G401 (cell line): ENCODE measurements at regions not wholly inside any gene's neighbourhood (a gene's known extent, or its start where the extent isn't known, plus 50 kb on each side); places are given as distances from the start of the nearest gene placed in this dataset.
"Not testable (repeated sequence)": the region's sequence is repeated elsewhere in the genome, so short reads cannot be mapped to it uniquely, and the experiment has no call there.

ENCODE experiments used
- DNase-seq: peaks from one replicate; pipeline ENCODE4 v3.0.0-alpha.2; 2015; ENCODE audit warnings: low spot score
- in situ Hi-C: cut with HindIII; loops from 2 replicates; pipeline ENCODE4 v1.10.0; 2016; ENCODE audit warnings: low sequenced_read_pairs, mixed read lengths

DNA sequence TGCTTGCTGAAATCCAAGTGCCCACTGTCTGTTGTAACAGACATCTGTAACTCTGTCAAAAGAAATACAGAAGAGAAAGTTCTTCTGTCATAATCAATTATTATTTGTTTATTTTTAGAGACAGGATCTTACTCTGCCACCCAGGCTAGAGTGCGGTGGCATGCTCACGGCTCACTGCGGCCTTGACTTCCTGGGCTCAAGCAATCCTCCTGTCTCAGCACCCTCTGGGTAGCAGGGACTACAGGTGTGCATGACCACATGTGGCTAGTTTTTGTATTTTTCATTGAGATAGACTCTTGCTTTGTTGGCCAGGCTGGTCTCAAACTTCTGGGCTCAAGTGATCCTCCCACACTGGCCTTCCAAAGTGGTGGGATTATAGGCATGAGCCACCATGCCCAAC is 177.6 kb upstream of the SETMAR start:
- in situ Hi-C loops: no loop called here
- no peak for DNase-seq

DNA sequence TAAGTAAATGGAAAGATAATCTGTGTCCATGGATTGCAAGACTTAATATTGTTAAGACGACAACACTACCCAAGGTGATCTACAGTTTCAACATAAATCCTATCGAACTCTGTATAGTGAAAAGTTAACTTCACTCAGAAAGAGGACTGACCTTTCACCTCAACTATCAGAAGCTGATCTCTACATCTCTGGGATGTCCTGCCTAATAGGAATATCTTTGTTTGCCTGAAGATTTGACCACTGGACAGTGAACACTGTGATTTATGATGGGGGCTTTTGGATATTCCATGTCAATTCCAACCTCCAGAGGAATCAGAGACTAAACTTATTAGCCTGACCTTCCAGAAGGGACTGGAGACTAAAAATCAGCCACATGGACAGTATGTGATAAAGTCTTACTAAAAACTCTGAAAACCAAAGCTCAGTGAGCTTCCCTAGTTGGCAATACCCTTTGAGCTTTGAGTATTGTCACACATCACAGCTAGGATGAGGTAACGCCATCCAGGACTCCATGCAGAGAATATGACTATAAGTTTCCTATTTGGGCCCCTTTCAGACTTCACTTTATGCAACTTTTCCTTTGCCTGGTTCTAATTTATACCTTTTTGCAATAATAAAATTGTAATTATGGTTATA is 164.9 kb upstream of the SETMAR start:
- DNase-seq: no peak
- in situ Hi-C loops: no loop called here

DNA sequence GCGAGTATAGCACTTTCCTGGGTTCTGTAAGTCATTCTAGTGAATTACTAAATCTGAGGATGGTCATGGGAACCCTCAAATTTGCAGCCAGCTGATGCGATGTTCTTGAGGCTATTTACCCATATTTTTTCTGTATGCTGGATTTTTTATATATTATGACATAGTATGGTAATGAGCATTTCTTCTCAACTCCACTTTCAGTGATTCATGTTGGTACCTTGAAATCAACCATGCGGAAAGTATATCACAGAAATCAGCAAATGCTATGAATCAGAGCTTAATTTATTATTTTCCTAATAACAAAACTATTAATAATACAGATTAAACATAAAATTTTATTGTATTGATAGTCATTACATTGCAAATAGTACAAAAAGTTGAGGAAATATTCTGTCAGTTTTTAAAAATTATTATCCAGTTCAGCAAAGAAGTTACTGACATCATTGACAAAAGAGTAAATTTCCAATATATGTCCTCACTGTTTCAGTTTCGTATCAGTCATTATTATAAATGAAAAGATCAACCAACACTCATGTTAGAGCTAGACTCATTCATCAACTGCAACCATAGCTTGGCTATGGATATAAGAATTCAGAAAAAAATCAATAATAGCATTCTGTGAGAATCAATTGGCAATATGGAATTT is 164.3 kb upstream of the SETMAR start:
- in situ Hi-C loops: no loop called here
- DNase-seq: no peak

DNA sequence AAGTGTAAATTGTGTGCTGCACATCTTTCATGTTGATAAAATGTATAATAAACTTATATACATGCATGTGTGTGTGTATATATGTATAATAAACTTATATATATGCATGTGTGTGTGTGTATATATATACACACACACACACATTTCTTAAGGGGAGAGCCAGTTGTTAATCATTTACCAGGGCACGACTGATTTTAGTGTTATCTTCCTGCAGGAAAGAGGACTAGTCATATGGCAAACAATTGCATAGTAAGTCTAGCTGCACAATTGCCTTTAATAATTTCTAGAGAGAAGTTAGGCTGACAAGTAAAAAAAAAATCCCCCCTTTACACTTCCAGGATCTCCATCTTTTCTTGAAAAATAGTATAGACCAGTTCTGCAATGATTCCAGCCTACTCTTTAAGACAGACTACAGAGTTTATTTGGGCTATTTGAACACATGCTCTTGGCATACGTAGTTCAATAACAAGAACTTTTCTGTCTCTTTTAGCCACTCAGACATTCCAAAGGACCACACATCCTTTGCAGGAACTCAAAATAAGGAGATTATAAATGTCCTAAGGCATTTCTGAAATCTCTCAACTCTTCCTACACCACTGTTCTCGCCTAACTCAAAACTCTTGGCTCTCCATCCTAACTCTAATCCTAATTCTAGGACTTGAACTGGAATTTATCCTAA is 163.6 kb upstream of the SETMAR start:
- in situ Hi-C loops: no loop called here
- no peak for DNase-seq

DNA sequence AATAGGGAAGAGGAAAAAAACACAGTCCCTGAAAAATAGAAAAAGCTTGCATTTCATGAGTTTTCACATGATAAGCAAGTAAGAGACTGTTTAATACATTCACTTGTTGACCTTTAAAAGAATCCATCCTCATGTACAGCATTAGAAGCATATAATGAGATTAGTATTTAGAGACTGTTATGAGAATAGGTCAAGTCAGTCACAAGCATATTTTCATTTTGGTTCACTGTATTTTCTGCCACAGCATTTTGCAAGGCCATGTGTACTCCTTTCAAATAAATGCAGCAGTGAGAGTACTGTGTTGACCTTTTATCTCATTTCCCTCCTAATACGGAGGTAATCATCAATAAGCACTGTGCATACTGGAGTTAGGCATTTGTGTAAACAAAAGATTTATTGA is 162.2 kb upstream of the SETMAR start:
- in situ Hi-C loops: no loop called here
- no peak for DNase-seq

DNA sequence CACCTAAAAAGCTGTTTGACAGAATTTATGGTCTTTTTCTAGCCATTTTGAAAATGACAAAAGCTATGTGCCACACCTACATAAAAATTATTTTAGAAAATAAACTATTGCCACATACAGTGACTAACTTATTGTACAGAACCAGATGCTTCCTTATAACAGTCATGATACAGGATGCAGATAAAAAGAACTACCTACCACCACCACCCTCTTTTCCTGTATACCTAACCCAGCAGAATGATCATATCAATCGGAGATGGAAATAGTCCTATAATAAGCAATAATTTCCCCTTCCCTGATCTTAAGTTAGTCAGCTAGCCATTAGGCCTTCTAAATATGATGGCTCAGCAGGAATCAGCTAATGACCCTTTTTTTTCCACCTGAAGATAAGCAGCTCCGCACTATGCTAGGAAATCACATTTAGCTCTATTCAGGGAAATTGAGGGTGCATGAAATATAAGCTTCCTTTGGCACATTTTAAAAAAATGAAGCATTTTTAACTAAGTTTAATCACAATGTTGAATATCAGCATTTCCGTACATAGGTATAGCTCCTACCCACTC is 155.5 kb upstream of the SETMAR start:
- no peak for DNase-seq
- in situ Hi-C loops: no loop called here

DNA sequence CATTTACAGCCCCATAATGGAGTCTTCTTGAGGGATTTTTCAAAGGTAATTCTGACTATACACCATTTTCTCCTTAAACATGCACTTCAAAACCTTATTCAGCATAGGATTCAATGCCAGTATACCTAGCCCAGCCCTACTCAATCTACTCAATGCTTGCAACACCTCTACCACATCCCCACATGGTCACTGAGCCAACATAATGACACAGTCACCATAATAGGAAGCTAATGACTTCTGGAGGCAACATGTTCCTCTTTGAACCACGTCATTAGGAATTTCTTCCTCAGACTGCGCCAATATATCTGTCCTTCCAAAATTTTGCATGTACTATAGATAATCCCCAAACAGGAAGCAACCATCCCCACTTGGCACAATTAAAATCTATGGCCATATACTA is 153.9 kb upstream of the SETMAR start:
- DNase-seq: no peak
- in situ Hi-C loops: no loop called here

DNA sequence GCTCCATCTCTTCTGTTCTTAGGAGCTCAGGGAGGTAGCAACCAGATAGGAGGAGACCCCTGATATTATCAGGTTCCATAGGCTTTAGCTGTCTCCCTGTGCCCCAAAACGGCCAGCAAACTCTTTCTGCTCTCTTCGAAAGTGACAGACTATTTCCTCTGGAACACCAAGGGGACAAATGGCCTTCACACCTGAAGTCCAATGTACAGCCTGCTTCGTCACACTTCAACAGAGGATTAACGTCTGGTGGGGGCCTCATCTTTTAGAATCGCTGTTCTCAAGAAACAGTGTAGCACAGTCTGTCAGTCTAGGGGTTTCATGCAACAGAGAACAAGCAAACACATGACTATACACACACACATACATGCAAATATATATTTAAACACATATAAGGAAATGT is 152.4 kb upstream of the SETMAR start:
- no peak for DNase-seq
- in situ Hi-C loops: no loop called here

DNA sequence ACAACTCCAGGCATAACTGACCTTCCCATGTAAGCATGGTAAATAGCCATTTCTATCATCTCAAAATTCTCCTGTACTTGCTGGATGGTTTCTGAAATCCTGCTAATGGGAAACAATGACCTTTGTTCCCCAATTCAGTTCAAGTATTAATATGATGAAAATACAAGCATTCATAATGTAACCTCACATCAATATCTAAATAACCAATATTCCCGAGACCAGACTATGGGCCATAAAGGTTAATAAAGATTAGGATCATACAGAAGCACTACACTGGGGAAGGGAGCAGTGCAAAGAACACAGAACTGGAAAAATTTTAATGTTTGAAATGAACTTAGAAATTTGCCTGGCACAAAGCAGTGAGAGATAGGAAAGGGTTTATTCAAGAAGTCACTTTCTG is 151.3 kb upstream of the SETMAR start:
- in situ Hi-C loops: no loop called here

DNA sequence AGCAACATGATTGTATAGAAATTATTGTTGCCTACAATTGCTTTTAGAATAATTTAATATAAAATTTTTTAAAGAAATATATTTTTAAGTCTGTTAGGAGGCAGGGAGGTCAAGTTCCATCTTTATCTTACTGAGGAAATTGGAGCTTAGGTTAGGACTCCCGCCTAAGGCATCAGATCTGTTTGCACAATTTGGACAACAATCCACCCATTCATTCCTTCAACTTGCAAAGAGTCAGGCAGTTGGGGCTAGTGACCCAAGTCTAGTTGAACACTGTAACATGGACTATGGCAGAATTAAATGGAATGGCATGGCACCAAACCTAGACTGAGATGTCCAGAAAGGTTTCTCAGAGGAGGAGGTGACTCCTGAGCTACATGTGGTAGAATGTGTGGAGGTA is 149.4 kb upstream of the SETMAR start:
- no peak for DNase-seq
- in situ Hi-C loops: no loop called here

More for the DNA sequence above, 151.3 kb upstream of the SETMAR start:
- no peak for DNase-seq

DNA sequence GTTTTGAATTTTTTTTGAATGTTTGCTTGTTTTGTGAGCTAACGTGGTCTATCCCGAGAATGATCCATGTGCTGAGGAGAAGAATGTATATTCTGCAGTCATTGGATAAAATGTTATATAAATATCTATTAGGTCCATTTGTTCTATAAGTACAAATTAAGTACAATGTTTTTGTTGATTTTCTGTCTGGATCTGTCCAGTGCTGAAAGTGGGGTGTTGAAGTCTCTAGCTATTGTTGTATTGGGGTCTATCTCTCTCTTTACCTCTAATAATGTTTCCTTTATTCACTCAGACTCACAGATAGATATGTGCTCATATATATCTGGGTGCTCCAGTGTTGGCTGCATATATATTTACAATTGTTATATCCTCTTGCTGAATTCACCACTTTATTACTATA is 144.8 kb upstream of the SETMAR start:
- in situ Hi-C loops: no loop called here

DNA sequence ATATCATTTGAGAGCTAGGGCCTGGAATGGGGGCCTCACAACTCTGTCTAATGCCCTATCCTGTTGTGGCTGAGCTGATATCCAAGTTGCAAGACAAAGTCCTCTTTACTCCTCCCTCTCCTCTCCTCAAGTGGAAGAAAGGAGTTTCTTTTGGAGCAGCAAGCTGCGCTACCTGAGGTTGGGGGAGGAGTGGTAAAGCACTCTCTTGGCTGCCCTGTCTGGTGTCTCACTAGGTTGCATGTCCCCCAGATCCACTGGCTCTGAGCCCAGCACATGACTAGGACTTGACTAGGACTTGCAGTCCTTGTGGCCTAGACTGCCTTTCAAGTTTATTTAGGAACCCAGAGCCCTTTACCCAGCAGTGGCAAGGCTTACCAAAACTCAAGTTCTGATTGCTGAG is 141.1 kb upstream of the SETMAR start:
- DNase-seq: no peak
- in situ Hi-C loops: no loop called here

More for the DNA sequence above, 144.8 kb upstream of the SETMAR start:
- DNase-seq: no peak

DNA sequence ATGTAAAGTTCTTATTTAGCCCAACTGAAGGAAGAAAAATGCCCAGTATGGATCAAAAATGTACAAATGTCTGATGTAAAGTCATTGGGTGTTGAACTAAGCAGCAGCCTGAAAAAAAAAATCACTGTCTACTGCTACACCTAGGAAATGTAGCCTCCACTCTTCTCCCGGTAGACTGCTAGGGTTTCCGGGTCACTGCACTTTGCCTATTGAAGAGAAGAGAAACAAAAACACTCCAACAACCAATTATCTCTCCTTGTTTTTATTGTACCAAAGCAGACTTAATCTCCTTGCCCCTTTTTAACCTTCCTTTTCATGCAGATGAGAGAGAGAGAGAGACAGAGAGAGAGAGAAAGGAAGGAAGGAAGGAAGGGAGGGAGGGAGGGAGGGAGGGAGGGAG is 140.2 kb upstream of the SETMAR start:
- no peak for DNase-seq
- in situ Hi-C loops: no loop called here

DNA sequence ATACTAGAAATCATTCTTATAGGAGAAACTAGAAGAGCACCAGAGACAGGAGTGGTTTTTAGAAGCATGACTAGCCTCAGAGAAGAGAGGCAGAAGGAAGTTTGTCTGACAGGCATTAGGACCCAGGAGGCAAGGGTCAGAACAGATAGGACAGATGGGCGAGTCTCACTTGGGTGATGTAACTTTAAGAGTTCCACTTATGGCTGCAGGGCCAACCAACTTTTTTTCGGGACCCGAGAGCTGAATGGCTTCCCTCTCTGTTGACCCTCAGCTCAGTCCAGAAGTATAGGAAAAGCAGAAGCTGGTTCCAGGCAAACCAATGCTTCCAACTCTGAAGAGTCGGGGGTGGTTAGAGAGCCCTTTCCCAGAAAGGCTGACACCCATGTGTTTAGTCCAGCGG is 136.6 kb upstream of the SETMAR start:
- no peak for DNase-seq
- in situ Hi-C loops: no loop called here

DNA sequence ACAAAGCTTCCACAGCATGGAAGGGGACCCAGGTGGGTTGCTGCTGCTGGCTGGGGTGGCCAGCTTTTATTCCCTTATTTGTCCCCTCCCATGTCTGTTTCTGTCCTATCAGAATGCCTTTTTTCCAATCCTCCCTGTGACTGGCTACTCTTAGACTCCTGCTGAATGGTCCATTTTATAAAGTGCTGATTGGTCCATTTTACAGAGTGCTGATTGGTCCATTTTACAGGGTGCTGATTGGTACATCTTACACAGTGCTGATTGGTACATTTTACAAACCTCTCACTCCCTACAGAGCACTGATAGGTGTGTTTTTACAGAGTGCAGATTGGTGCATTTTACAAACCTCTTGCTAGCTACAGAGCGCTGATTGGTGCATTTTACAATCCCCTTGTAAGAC is 135.9 kb upstream of the SETMAR start:
- DNase-seq, in situ Hi-C loops: not testable (repeated sequence)

DNA sequence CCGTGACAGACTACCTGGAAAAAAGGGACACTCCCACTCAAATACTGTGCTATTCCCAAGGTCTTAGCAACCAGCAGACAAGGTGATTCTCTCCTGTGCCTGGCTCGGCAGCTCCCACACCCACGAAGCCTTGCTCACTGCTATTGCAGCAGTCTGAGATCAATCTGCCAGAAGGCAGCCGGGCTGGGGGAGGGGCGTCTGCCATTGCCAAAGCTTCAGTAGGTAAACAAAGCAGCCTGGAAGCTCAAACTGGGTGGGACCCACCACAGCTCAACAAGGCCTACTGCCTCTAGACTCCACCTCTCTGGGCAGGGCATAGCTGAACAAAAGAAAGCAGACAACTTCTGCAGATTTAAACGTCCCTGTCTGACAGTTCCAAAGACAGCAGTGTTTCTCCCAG is 128.4 kb upstream of the SETMAR start:
- in situ Hi-C loops: no loop called here
- DNase-seq: no peak

DNA sequence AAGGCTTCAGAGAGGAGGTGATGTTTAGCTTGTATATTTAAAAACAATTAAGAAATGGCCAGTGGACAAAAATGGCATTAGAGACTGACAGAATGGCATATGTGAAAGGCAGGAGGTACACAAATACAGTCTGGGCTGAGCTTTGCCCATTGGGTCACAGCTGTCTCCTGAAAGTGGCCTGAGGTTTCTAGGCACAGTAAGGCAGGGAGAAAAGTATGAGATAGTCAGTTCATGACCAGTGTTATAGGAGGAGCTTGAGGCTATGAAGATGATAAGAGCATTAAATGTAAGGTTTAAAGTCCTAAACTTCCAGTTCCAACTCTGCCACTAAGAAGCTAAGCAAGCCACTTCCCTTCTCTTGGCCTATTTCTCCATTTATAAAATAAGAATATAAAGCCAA is 111.2 kb upstream of the SETMAR start:
- in situ Hi-C loops: no loop called here
- no peak for DNase-seq

DNA sequence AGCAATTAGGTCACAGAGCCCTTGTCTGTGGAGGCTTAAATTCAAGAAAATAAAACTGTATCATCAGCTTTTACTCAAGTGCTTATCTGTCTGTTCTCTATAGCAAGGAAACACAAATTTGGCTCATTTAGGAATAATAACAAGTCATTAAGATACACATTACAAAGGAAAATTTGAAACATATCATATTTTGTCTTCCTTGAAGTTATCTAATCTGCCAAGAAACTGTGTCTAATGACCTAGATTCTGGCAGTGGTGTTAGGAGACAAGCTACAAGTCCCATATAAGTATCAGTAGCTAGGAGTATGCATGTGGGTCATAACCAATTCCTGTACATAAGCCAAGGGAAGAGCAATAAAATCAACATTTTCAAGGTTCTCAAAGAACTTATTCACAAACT is 108.2 kb upstream of the SETMAR start:
- in situ Hi-C loops: no loop called here
- DNase-seq: no peak

DNA sequence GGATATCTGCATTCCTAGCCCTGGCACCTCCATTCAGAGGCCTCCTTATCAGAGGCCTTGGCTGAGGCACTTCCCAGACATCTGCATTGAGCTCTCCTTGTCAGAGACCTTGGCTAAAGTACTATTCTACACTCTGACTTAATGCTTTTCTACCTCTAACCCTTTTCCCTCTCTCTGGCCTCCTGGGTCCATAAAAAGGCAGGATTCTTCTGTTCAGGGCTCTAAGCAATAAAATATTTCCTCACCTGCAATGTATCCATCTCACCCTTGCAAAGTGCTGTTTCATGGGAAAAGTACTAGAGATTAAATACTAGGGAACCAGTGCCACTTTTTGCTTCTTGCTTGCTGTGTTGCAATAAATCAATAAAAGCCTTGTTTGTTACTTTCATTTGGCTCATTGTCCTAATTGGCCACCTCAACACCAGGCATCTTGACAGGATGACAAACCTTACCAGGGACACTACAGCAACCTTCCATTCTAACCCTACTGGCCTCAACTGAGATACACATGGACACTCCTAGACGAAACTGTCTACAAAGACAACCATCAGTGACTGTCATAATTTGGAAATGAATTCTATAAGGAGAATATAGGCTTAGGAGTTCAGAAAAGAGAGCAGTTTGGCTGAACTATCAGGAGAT is 106.5 kb upstream of the SETMAR start:
- in situ Hi-C loops: no loop called here
- no peak for DNase-seq

DNA sequence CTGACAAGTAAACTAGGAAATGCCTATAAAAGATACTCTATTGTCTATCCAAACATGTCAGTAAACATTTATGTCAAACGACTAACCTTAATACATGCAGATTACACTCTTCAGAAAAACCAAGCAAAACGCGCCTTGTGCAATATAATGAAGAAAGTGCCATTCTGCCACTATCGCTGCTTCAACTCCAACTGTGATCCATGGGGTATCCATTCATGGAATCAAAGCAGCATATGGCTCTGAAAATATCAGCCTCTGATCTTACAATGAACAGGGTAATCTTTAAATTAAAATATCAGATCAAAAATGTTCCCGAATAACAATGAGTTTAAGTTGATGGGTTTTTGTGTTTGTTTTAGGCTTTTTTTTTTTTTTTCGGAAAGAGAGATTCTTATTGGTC is 105.5 kb upstream of the SETMAR start:
- no peak for DNase-seq
- in situ Hi-C loops: no loop called here
